ENCODE measurements at regions not wholly inside any gene's neighbourhood (a gene's known extent, or its start where the extent isn't known, plus 50 kb on each side); places are given as distances from the start of the nearest gene placed in this dataset.

DNA sequence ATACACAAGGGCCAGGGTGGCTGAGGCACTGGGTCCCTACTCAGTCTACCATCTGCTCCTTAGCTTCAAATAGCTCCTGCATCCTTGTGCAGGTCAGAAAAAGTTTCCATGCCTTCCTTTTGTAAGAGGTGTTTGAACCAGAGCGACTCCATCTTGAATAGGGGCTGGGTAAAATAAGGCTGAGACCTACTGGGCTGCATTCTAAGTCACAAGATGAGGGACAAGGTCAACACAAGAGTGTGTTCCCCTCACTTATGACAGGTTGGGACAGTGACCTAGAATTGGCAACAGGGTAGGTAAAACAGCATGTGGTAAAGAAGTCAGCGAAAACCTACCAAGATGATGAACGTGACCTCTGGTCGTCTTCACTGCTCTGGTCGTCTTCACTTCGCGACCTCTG lies 120.5 kb downstream of the KCNK1 start:
- TF ChIP-seq, protein P1, sequence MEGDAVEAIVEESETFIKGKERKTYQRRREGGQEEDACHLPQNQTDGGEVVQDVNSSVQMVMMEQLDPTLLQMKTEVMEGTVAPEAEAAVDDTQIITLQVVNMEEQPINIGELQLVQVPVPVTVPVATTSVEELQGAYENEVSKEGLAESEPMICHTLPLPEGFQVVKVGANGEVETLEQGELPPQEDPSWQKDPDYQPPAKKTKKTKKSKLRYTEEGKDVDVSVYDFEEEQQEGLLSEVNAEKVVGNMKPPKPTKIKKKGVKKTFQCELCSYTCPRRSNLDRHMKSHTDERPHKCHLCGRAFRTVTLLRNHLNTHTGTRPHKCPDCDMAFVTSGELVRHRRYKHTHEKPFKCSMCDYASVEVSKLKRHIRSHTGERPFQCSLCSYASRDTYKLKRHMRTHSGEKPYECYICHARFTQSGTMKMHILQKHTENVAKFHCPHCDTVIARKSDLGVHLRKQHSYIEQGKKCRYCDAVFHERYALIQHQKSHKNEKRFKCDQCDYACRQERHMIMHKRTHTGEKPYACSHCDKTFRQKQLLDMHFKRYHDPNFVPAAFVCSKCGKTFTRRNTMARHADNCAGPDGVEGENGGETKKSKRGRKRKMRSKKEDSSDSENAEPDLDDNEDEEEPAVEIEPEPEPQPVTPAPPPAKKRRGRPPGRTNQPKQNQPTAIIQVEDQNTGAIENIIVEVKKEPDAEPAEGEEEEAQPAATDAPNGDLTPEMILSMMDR (conservative IDR thresholded peaks at IDR 0.05), result no peak
- TF ChIP-seq EZH2 (IDR thresholded peaks at IDR 0.05; ENCODE audit: low read depth), result no peak

Measured in PC-9 (cell line).